ENCODE measurements at regions not wholly inside any gene's neighbourhood (a gene's known extent, or its start where the extent isn't known, plus 50 kb on each side); places are given as distances from the start of the nearest gene placed in this dataset.
"Not testable (repeated sequence)": the region's sequence is repeated elsewhere in the genome, so short reads cannot be mapped to it uniquely, and the experiment has no call there.

GRCh38 chrX:39676434-39676833 lies 421.3 kb downstream of the BCOR start:
- DNase-seq (ENCODE audit: extremely low read depth, low read depth) = no peak

- no peak for DNase-seq (ENCODE audit: extremely low read depth, low read depth)
These were observed 420.2 kb downstream of the BCOR start for GRCh38 chrX:39677585-39677977.

- DNase-seq (ENCODE audit: extremely low read depth, low read depth) = no peak
These were observed 419.6 kb downstream of the BCOR start for GRCh38 chrX:39677978-39678791.

GRCh38 chrX:39678914-39679313 lies 418.8 kb downstream of the BCOR start:
- DNase-seq (ENCODE audit: extremely low read depth, low read depth) = no peak

- DNase-seq (ENCODE audit: extremely low read depth, low read depth) = no peak
These were observed 418.1 kb downstream of the BCOR start for GRCh38 chrX:39679497-39680157.

- no peak for DNase-seq (ENCODE audit: extremely low read depth, low read depth)
These were observed 415.9 kb downstream of the BCOR start for GRCh38 chrX:39681885-39682284.

- no peak for DNase-seq (ENCODE audit: extremely low read depth, low read depth)
These were observed 415.0 kb downstream of the BCOR start for GRCh38 chrX:39682778-39683177.

GRCh38 chrX:39688219-39688575 lies 409.6 kb downstream of the BCOR start:
- DNase-seq (ENCODE audit: extremely low read depth, low read depth) = no peak

- peak; percentile 43 for DNase-seq (ENCODE audit: extremely low read depth, low read depth)
These were observed 409.0 kb downstream of the BCOR start for GRCh38 chrX:39688576-39689375.

GRCh38 chrX:39689376-39690104 lies 408.2 kb downstream of the BCOR start:
- DNase-seq (ENCODE audit: extremely low read depth, low read depth) = no peak

- no peak for DNase-seq (ENCODE audit: extremely low read depth, low read depth)
These were observed 407.0 kb downstream of the BCOR start for GRCh38 chrX:39690541-39691415.

GRCh38 chrX:39691724-39692123 lies 406.0 kb downstream of the BCOR start:
- no peak for DNase-seq (ENCODE audit: extremely low read depth, low read depth)

- no peak for DNase-seq (ENCODE audit: extremely low read depth, low read depth)
These were observed 405.0 kb downstream of the BCOR start for GRCh38 chrX:39692796-39693195.

GRCh38 chrX:39693298-39693697 lies 404.5 kb downstream of the BCOR start:
- DNase-seq (ENCODE audit: extremely low read depth, low read depth) = no peak

- not testable (repeated sequence) for DNase-seq (ENCODE audit: extremely low read depth, low read depth)
These were observed 395.1 kb downstream of the BCOR start for GRCh38 chrX:39702636-39703035.

GRCh38 chrX:39703307-39703706 lies 394.5 kb downstream of the BCOR start:
- no peak for DNase-seq (ENCODE audit: extremely low read depth, low read depth)

GRCh38 chrX:39704590-39704989 lies 393.2 kb downstream of the BCOR start:
- DNase-seq (ENCODE audit: extremely low read depth, low read depth) = no peak

- DNase-seq (ENCODE audit: extremely low read depth, low read depth) = peak; percentile 33
These were observed 392.5 kb downstream of the BCOR start for GRCh38 chrX:39705290-39705689.

- no peak for DNase-seq (ENCODE audit: extremely low read depth, low read depth)
These were observed 388.4 kb downstream of the BCOR start for GRCh38 chrX:39709364-39709763.

GRCh38 chrX:39709812-39710211 lies 387.9 kb downstream of the BCOR start:
- no peak for DNase-seq (ENCODE audit: extremely low read depth, low read depth)

Data from NCI-H460 (cell line).